CD14-positive monocyte (primary cell): ENCODE measurements at regions not wholly inside any gene's neighbourhood (a gene's known extent, or its start where the extent isn't known, plus 50 kb on each side); places are given as distances from the start of the nearest gene placed in this dataset.

ENCODE experiments used
- DNase-seq, 3 donors: peaks; one replicate each; pipeline ENCODE4 v3.0.0-alpha.2; 2011 to 2022
- H2AFZ ChIP-seq: 2 replicates; pipeline ENCODE4 v1.6.0; 2012; ENCODE audit warnings: mild to moderate bottlenecking, low read depth, low read length, inconsistent platforms; ENCODE audit not compliant: insufficient read depth, poor library complexity, severe bottlenecking
- H3K27ac ChIP-seq, 2 donors: 1 replicate in 1 of 2; 2 replicates in 1 of 2; pipeline ENCODE4 v1.5.1; 2012 to 2013; ENCODE audit warnings: low read length in 2 of 2, control low read depth in 1 of 2, inconsistent platforms in 1 of 2, low read depth in 1 of 2, mild to moderate bottlenecking in 1 of 2
- H3K27me3 ChIP-seq, 2 donors: one replicate each; pipeline versions ENCODE4 v1.6.0 to v1.6.1; 2011 to 2013; ENCODE audit warnings: low read length in 2 of 2; ENCODE audit not compliant: control insufficient read depth in 2 of 2, insufficient read depth in 2 of 2
- H3K36me3 ChIP-seq, 2 donors: replicated peaks in 1 of 2; 1 replicate in 1 of 2; 2 replicates in 1 of 2; pipeline versions ENCODE4 v1.5.1 to v1.6.1; 2012 to 2013; ENCODE audit warnings: low read length in 2 of 2, control low read depth in 1 of 2, inconsistent platforms in 1 of 2, mild to moderate bottlenecking in 1 of 2; ENCODE audit not compliant: insufficient read depth in 2 of 2, control insufficient read depth in 1 of 2
- H3K4me1 ChIP-seq, 2 donors: 1 replicate in 1 of 2; 2 replicates in 1 of 2; pipeline versions ENCODE4 v1.5.1 to v1.6.1; 2012 to 2013; ENCODE audit warnings: low read length in 2 of 2, control low read depth in 1 of 2, inconsistent platforms in 1 of 2, mild to moderate bottlenecking in 1 of 2, moderate library complexity in 1 of 2; ENCODE audit not compliant: insufficient read depth in 2 of 2, control insufficient read depth in 1 of 2
- H3K4me2 ChIP-seq: replicated peaks from 2 replicates; pipeline ENCODE3; 2012; ENCODE audit warnings: low read length, moderate library complexity, mild to moderate bottlenecking; ENCODE audit not compliant: poor library complexity, severe bottlenecking; ENCODE audit errors: extremely low read depth
- H3K4me3 ChIP-seq, 3 experiments: fragments of 200-600 bp in 1 of 3; sonication (generic) in 1 of 3; replicated peaks in 1 of 3; 1 replicate in 2 of 3; 2 replicates in 1 of 3; pipeline ENCODE4 v1.5.1; 2011 to 2013; ENCODE audit warnings: low read length in 3 of 3, mild to moderate bottlenecking in 3 of 3, control low read depth in 2 of 3, low read depth in 2 of 3, inconsistent platforms in 1 of 3, moderate library complexity in 1 of 3
- H3K79me2 ChIP-seq: 2 replicates; pipeline ENCODE4 v1.6.0; 2012; ENCODE audit warnings: mild to moderate bottlenecking, control low read depth, inconsistent platforms, low read length, moderate library complexity; ENCODE audit not compliant: insufficient read depth
- H3K9ac ChIP-seq: 2 replicates; pipeline ENCODE4 v1.6.0; 2017; ENCODE audit warnings: low read length, mild to moderate bottlenecking; ENCODE audit not compliant: insufficient read depth, poor library complexity, severe bottlenecking
- H3K9me3 ChIP-seq, 2 donors: replicated peaks in 1 of 2; 1 replicate in 1 of 2; 2 replicates in 1 of 2; pipeline versions ENCODE4 v1.5.1 to v1.6.1; 2012 to 2013; ENCODE audit warnings: low read length in 2 of 2, control low read depth in 1 of 2; ENCODE audit not compliant: control insufficient read depth in 1 of 2, insufficient read depth in 1 of 2
- H4K20me1 ChIP-seq: 2 replicates; pipeline ENCODE4 v1.6.0; 2012; ENCODE audit warnings: mild to moderate bottlenecking, low read length, control low read depth, moderate library complexity; ENCODE audit not compliant: insufficient read depth
- H3K27ac Mint-ChIP-seq, 7 donors: one replicate each; pipeline ENCODE4 v1.8.0; 2020; ENCODE audit warnings: mild to moderate bottlenecking in 7 of 7, mixed read lengths in 7 of 7, moderate library complexity in 6 of 7, inconsistent platforms in 2 of 7
- H3K27me3 Mint-ChIP-seq, 3 donors: one replicate each; pipeline ENCODE4 v1.8.0; 2021 to 2022; ENCODE audit warnings: low read depth in 3 of 3, mild to moderate bottlenecking in 3 of 3, mixed read lengths in 3 of 3, moderate library complexity in 3 of 3, inconsistent platforms in 1 of 3
- H3K36me3 Mint-ChIP-seq, 2 donors: one replicate each; pipeline ENCODE4 v1.8.0; 2020; ENCODE audit warnings: mixed read lengths in 2 of 2, inconsistent platforms in 1 of 2, mild to moderate bottlenecking in 1 of 2
- H3K4me1 Mint-ChIP-seq: one replicate; pipeline ENCODE4 v1.8.0; 2020; ENCODE audit warnings: mild to moderate bottlenecking, mixed read lengths
- H3K4me3 Mint-ChIP-seq, 2 donors: one replicate each; pipeline ENCODE4 v1.8.0; 2020; ENCODE audit warnings: mild to moderate bottlenecking in 2 of 2, mixed read lengths in 2 of 2, moderate library complexity in 1 of 2
- H3K9me3 Mint-ChIP-seq, 7 donors: one replicate each; pipeline ENCODE4 v1.8.0; 2020 to 2022; ENCODE audit warnings: mixed read lengths in 7 of 7, mild to moderate bottlenecking in 6 of 7, moderate library complexity in 6 of 7, inconsistent platforms in 2 of 7
- CTCF ChIP-seq: fragments of 200-600 bp; IDR thresholded peaks from one replicate; pipeline ENCODE4 v1.8.0; 2022; ENCODE audit warnings: antibody characterized with exemption, mild to moderate bottlenecking
- WGBS: methylation state at CpG from one replicate; pipeline ENCODE4 v1.1.5; 2013; ENCODE audit warnings: missing lambda C conversion rate; ENCODE audit not compliant: insufficient coverage; 5-methylcytosine and 5-hydroxymethylcytosine counted together
- intact Hi-C, 2 donors: fragments of 100-400 bp; cut with micrococcal nuclease; formaldehyde crosslinking; loops; one replicate each; pipeline versions ENCODE4 v1.15.0 to v1.15.1; 2023

GRCh38 chr14:71498212-71498611, 434.0 kb upstream of the RGS6 start:
- no peak overlapping the region for H3K9ac ChIP-seq
- no peak overlapping the region for H3K4me3 Mint-ChIP-seq

GRCh38 chr14:71499018-71499417, 433.2 kb upstream of the RGS6 start:
- Histone ChIP-seq H3K27ac (no peak overlapping the region), H4K20me1 (peaks cover 75% of the 10 kb centered on the region), H3K27me3 (no peaks in the 10 kb centered on the region), H3K9me3 (no peaks in the 10 kb centered on the region), H3K4me3 (no peak overlapping the region), H3K4me2 (no peak overlapping the region), H3K4me1 (no peaks in the 10 kb centered on the region), H3K36me3 (no peaks in the 10 kb centered on the region), H3K9ac (no peak overlapping the region), H2AFZ (no peak overlapping the region), H3K79me2 (peaks cover 11% of the 10 kb centered on the region)
- no peak overlapping the region for H3K27ac Mint-ChIP-seq
- DNase-seq = no peak
- peaks cover 0 to 10% (median 0%) of the 10 kb centered on the region in 7 donors for H3K9me3 Mint-ChIP-seq
- H3K4me1 Mint-ChIP-seq = peaks cover 3% of the 10 kb centered on the region
- no peak for TF ChIP-seq CTCF
- H3K27me3 Mint-ChIP-seq = no peaks in the 10 kb centered on the region
- peaks cover 8 to 14% of the 10 kb centered on the region in 2 donors for H3K36me3 Mint-ChIP-seq
- no CpG with 5 or more reads among the region's 3 CpGs for WGBS
- no peak overlapping the region for H3K4me3 Mint-ChIP-seq
- intact Hi-C loops = no loop called here

More at GRCh38 chr14:71498212-71498611, 434.0 kb upstream of the RGS6 start:
- no CpG with 5 or more reads among the region's 1 CpG for WGBS
- intact Hi-C loops = no loop called here
- no peak for DNase-seq
- Mint-ChIP-seq H3K27ac (no peak overlapping the region), H3K4me1 (peaks cover 3% of the 10 kb centered on the region), H3K27me3 (peaks cover 0 to 2% (median 0%) of the 10 kb centered on the region in 3 donors), H3K9me3 (peaks cover 0 to 10% (median 0%) of the 10 kb centered on the region in 7 donors), H3K36me3 (peaks cover 8 to 14% of the 10 kb centered on the region in 2 donors)
- no peaks in the 10 kb centered on the region for H3K9me3 ChIP-seq
- no peaks in the 10 kb centered on the region for H3K36me3 ChIP-seq
- H3K27me3 ChIP-seq = no peaks in the 10 kb centered on the region
- H4K20me1 ChIP-seq = peaks cover 78% of the 10 kb centered on the region
- no peaks in the 10 kb centered on the region for H3K4me1 ChIP-seq
- H3K79me2 ChIP-seq = peaks cover 11% of the 10 kb centered on the region
- no peak overlapping the region for H3K27ac ChIP-seq
- no peak overlapping the region for H2AFZ ChIP-seq
- no peak overlapping the region for H3K4me3 ChIP-seq
- no peak for TF ChIP-seq CTCF
- H3K4me2 ChIP-seq = no peak overlapping the region
